Mesothelial cell of epicardium (in vitro differentiated cells): ENCODE measurements at regions not wholly inside any gene's neighbourhood (a gene's known extent, or its start where the extent isn't known, plus 50 kb on each side); places are given as distances from the start of the nearest gene placed in this dataset.

Experiments
- DNase-seq, 2 experiments: peaks; one replicate each; pipeline ENCODE4 v3.0.0; 2021; ENCODE audit warnings: low spot score in 2 of 2; ENCODE audit not compliant: unreplicated experiment in 2 of 2
- H3K27ac Mint-ChIP-seq: 2 replicates; pipeline ENCODE4 v1.8.0; 2021; ENCODE audit warnings: mixed read lengths
- H3K27me3 Mint-ChIP-seq: 2 replicates; pipeline ENCODE4 v1.8.0; 2021; ENCODE audit warnings: low read depth, mixed read lengths
- H3K36me3 Mint-ChIP-seq: 2 replicates; pipeline ENCODE4 v1.8.0; 2021; ENCODE audit warnings: mixed read lengths
- H3K4me1 Mint-ChIP-seq: 2 replicates; pipeline ENCODE4 v1.8.0; 2021; ENCODE audit warnings: mixed read lengths
- H3K4me3 Mint-ChIP-seq: 2 replicates; pipeline ENCODE4 v1.8.0; 2021; ENCODE audit warnings: mild to moderate bottlenecking, moderate library complexity, mixed read lengths
- H3K9me3 Mint-ChIP-seq: 2 replicates; pipeline ENCODE4 v1.8.0; 2021; ENCODE audit warnings: mixed read lengths
- TF ChIP-seq, protein P1 (sequence below): fragments of 200-600 bp; sonication (generic); IDR thresholded peaks from one replicate; pipeline ENCODE4 v1.5.0; 2021; ENCODE audit warnings: antibody characterized with exemption; ENCODE audit not compliant: unreplicated experiment

DNA sequence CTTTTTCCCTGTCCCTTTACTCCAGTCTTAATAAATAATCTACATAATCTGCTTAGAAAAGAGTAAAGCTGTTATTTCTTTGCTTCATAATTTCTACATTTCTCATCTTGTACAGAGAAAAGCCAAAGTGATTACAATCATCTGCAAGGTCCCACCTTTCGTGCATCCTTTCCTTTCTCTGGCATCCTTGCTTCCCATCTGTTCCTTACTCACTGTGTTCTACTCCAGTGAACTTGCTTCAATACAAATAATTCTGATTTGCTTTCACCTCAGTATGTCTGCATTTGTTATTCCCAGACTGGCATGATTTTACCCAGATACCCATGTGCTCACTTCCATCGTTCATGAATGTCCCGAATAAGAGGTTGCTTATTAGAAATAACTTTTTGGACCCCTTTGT, 99.4 kb upstream of the DSEL start:
- H3K4me1 Mint-ChIP-seq = no peaks in the 10 kb centered on the region

DNA sequence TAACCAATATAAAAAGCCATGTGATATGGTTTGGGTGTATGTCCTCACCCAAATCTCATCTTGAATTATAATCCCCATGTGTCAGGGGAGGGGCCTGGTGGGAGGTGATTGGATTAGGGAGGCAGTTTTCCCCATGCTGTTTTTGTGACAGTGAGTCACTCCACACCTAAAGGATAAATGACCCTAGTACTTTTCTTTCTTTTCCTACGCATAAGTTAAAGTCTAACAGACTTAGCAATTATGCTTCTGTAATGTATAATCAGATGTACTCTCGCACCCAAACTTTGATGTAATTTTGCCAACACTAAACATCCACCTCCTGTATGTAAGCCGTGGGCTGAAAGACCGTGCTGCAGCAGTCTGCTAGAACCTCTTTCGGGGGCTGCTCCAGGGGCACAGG, 97.2 kb upstream of the DSEL start:
- Mint-ChIP-seq H3K36me3 (no peaks in the 10 kb centered on the region), H3K9me3 (peaks cover 7% of the 10 kb centered on the region), H3K4me3 (no peak overlapping the region), H3K27ac (no peak overlapping the region), H3K27me3 (no peaks in the 10 kb centered on the region), H3K4me1 (no peaks in the 10 kb centered on the region)
- TF ChIP-seq, protein P1, sequence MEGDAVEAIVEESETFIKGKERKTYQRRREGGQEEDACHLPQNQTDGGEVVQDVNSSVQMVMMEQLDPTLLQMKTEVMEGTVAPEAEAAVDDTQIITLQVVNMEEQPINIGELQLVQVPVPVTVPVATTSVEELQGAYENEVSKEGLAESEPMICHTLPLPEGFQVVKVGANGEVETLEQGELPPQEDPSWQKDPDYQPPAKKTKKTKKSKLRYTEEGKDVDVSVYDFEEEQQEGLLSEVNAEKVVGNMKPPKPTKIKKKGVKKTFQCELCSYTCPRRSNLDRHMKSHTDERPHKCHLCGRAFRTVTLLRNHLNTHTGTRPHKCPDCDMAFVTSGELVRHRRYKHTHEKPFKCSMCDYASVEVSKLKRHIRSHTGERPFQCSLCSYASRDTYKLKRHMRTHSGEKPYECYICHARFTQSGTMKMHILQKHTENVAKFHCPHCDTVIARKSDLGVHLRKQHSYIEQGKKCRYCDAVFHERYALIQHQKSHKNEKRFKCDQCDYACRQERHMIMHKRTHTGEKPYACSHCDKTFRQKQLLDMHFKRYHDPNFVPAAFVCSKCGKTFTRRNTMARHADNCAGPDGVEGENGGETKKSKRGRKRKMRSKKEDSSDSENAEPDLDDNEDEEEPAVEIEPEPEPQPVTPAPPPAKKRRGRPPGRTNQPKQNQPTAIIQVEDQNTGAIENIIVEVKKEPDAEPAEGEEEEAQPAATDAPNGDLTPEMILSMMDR = no peak
- DNase-seq = no peak

More for the DNA sequence above, 99.4 kb upstream of the DSEL start:
- no peaks in the 10 kb centered on the region for H3K36me3 Mint-ChIP-seq
- peaks cover 7% of the 10 kb centered on the region for H3K9me3 Mint-ChIP-seq
- no peak overlapping the region for H3K4me3 Mint-ChIP-seq
- DNase-seq = no peak
- TF ChIP-seq, protein P1 = no peak
- H3K27ac Mint-ChIP-seq = no peak overlapping the region
- H3K27me3 Mint-ChIP-seq = no peaks in the 10 kb centered on the region

DNA sequence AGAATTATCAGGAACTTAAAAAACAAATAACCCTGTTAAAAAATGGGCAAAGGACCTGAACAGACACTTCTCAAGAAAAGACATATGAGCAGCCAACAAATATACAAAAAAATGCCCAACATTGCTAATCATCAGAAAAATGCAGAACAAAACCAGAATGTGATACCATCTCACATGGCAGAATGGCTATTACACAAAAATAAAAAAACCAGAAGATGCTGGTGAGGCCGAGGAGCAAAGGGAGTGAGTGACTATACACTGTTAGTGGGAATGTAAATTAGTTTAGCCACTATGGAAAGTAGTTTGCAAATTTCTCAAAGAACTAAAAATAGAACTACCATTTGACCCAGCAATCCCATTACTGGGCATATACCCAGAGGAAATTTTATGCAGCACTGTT, 95.8 kb upstream of the DSEL start:
- no peak overlapping the region for H3K4me3 Mint-ChIP-seq
- TF ChIP-seq, protein P1 = no peak

DNA sequence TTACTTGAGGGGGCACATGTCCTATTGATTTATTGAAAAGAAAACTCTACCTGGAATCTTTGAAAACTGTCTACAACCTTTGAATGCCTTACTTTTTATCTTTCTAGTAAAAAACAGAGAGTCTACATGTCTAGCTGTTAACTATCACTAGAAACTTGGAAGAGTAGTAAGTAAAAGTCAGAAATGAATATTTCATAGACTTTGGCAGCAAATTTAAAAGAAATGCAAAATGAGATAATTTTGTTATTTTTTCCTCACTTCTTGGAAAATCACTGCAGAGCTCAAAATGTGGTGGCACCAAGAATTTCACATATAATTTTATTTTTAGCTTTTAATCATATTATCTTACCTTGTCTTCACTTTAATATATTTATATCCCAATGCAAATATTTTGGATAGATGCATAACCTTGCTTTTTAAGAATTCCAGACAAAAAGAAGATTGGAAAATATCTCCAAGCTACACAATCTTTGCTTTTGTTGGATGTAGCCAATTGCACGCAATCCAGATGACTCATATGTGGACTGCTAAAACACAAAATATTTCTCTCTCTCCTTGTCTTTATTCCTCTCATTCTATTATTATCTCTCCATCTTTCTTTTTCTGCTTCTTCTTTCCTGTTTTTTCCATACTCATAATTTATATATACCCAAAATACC, 92.2 kb upstream of the DSEL start:
- H3K4me1 Mint-ChIP-seq = no peaks in the 10 kb centered on the region
- TF ChIP-seq, protein P1 = no peak
- H3K36me3 Mint-ChIP-seq = peaks cover 2% of the 10 kb centered on the region
- no peak overlapping the region for H3K27ac Mint-ChIP-seq
- H3K27me3 Mint-ChIP-seq = no peaks in the 10 kb centered on the region
- DNase-seq = no peak
- no peak overlapping the region for H3K4me3 Mint-ChIP-seq
- H3K9me3 Mint-ChIP-seq = peaks cover 20% of the 10 kb centered on the region

More for the DNA sequence above, 95.8 kb upstream of the DSEL start:
- DNase-seq = no peak
- Mint-ChIP-seq H3K36me3 (no peaks in the 10 kb centered on the region), H3K9me3 (peaks cover 7% of the 10 kb centered on the region), H3K27ac (no peak overlapping the region), H3K4me1 (no peaks in the 10 kb centered on the region), H3K27me3 (no peaks in the 10 kb centered on the region)

DNA sequence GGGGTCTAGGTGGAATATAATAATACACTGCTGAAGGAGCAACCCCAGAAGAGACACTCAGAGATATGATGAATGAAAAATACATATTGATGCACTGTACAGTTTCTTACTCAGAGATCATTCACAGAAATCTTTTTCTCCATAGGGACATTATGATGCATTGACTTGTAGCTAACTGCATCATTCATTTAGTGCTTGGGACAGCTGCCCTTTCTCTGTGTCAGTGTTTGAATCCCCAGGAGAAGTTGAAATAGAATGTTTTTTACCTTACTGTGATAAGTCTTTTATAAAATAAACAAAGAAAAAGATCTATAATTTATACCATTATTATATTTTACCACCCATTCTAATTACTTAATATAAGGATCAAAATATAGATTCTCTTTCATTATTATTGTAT, 91.7 kb upstream of the DSEL start:
- Mint-ChIP-seq H3K9me3 (peaks cover 21% of the 10 kb centered on the region), H3K36me3 (peaks cover 2% of the 10 kb centered on the region), H3K27ac (no peak overlapping the region), H3K4me1 (no peaks in the 10 kb centered on the region), H3K27me3 (no peaks in the 10 kb centered on the region), H3K4me3 (no peak overlapping the region)
- TF ChIP-seq, protein P1 = no peak
- no peak for DNase-seq
